SH-SY5Y (cell line): ENCODE measurements at regions not wholly inside any gene's neighbourhood (a gene's known extent, or its start where the extent isn't known, plus 50 kb on each side); places are given as distances from the start of the nearest gene placed in this dataset.
A peak's percentile ranks its signal among the peaks of the same experiment; 100 is the strongest.

Experiments used
- GATA2 ChIP-seq: IDR thresholded peaks from 2 replicates; pipeline ENCODE4 v1.6.1; 2011; ENCODE audit warnings: mild to moderate bottlenecking, low read depth, low read length
- GATA3 ChIP-seq: IDR thresholded peaks from 2 replicates; pipeline ENCODE4 v1.6.1; 2011; ENCODE audit warnings: low read depth, mild to moderate bottlenecking, low read length, moderate library complexity

GRCh38 chr9:117649126-117649525, 55.1 kb upstream of the TLR4 start:
- TF ChIP-seq GATA3 = no peak

DNA sequence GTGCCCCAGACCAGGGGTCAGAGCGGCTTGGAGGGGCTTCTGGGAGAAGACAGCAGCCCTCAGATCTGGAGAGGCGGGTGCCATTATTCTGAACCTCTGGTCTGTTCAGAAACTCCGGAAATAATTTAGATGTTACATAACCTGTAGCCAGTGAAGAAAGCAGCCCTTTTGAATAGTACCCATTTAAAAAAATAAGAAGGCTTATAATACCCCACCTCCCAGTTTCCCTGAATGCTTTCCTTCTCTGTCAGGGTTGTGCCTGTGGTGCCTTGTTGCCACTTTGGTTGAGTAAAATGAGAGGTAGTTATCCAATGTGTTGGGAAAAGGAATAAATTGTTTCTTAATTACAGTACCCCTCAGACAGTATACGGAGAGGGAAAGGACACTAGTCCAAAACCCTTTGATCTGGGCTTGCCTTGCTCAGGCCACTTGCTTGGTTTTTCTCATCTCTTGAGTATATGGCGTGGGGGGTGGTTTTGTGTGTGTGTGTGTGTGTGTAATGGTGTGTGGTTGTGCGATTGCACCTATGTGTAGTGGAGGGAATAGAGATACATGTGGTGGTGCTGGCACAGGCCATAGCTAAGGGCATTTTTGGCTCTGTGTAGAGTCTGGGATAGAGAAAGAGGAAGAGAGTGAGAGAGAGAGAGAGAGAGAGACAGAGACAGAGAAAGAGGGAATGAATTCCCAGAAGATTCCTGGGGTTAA, 59.1 kb upstream of the TLR4 start:
- TF ChIP-seq GATA2 = no peak
- no peak for TF ChIP-seq GATA3

GRCh38 chr9:117644133-117644931, 59.9 kb upstream of the TLR4 start:
- TF ChIP-seq GATA2 (no peak), GATA3 (no peak)

GRCh38 chr9:117643288-117643654, 60.9 kb upstream of the TLR4 start:
- TF ChIP-seq GATA3 (no peak), GATA2 (no peak)

GRCh38 chr9:117636681-117637080, 67.5 kb upstream of the TLR4 start:
- TF ChIP-seq GATA3 = no peak
- TF ChIP-seq GATA2 = no peak

GRCh38 chr9:117625154-117625553, 79.0 kb upstream of the TLR4 start:
- TF ChIP-seq GATA3 = no peak
- TF ChIP-seq GATA2 = no peak

- TF ChIP-seq GATA3 = no peak
- TF ChIP-seq GATA2 = no peak
These were observed 80.1 kb upstream of the TLR4 start for GRCh38 chr9:117624106-117624505.

- TF ChIP-seq GATA3 = no peak
- TF ChIP-seq GATA2 = no peak
These were observed 81.9 kb upstream of the TLR4 start for GRCh38 chr9:117622347-117622746.

DNA sequence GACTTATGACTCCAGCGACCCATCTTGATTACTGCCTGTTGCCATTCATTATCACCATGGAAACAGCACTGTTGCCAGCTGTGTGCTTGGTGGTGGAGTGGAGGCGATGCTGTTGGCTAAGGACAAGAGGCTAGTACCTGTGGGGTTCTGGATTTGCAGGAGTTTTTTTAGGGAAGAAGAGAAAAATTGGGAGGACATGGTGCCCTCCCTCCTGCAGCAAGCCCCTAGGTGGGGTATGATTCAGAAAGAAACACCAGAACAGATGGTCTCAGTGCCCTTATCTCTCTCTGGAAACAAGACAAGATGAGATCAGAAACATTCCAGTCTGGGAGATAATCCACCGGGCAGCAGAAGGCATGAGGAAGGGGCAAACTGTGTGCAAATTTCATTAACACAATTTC, 87.8 kb upstream of the TLR4 start:
- TF ChIP-seq GATA2 (peak; percentile 86), GATA3 (peak; percentile 70)

DNA sequence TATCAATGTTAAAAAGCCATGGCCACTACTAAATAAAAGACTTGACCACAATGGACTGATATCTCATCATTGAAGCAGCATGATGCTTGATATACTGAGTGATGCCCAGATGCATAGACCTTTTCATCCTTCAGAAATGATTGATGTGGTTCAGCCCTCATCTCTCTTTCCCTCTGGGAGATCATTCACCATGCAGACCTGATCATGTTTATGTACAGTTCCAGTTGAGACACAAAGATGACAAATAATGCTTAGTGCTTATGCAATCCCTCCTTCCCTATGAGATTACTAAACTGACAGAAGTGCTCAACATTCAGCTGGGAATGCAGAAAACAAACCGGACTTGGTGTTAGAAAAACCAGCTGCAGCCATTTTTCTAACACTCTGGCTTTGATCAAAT, 91.9 kb upstream of the TLR4 start:
- no peak for TF ChIP-seq GATA3
- no peak for TF ChIP-seq GATA2

- TF ChIP-seq GATA3 (no peak), GATA2 (no peak)
These were observed 106.2 kb upstream of the TLR4 start for GRCh38 chr9:117597977-117598376.

GRCh38 chr9:117596678-117597077, 107.5 kb upstream of the TLR4 start:
- TF ChIP-seq GATA3 (no peak), GATA2 (no peak)

DNA sequence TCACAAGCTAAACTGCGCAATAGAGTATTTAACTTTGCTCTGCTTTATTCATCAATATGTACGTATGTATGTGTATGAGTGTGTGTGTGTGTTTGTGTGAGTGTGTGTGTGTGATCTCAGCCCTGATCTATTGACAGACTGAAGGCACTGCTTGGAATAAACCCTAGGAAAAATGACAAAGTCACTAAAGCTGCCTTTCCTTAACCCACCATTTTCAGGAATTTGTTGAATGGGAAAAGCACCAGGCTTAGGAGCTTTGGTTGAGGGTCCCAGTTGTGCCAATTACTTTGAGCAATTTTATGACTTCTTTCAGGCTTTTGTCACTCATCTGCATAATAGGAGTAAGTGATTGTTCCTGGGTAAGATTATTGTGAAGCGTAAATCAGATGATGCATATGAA, 108.6 kb upstream of the TLR4 start:
- no peak for TF ChIP-seq GATA3

DNA sequence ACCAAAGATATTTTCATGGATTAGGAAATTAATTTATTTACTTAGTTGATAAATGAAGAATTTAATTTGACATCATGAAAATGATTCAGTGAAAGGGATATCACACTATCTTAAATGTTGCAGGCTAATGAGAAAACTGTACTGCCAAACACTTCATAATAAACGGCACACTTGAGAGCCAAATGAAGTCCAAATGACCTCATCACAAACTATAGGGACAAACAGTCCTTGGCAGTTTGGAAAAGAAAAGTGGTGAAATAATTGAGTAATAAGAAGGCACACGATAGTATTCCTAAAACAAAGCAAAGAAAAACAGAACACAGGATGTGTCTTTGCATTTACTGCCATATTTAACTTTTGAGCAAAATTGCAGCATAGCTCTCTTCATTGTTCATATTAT, 116.9 kb upstream of the TLR4 start:
- TF ChIP-seq GATA3 (no peak), GATA2 (no peak)

GRCh38 chr9:117574099-117574498, 130.1 kb upstream of the TLR4 start:
- peak; percentile 90 for TF ChIP-seq GATA2
- TF ChIP-seq GATA3 = peak; percentile 97
